Transverse colon (tissue), 4 donors: ENCODE measurements at regions not wholly inside any gene's neighbourhood (a gene's known extent, or its start where the extent isn't known, plus 50 kb on each side); places are given as distances from the start of the nearest gene placed in this dataset.

ENCODE experiments used
- CTCF ChIP-seq, 5 experiments: fragments of 200-600 bp in 3 of 5; fragments of 450-650 bp in 2 of 5; sonication (generic) in 3 of 5; IDR thresholded peaks; 1 replicate in 2 of 5; 2 replicates in 3 of 5; pipeline ENCODE4 v1.5.1; 2016 to 2017; ENCODE audit warnings: antibody characterized with exemption in 5 of 5, inconsistent platforms in 3 of 5, mild to moderate bottlenecking in 2 of 5, moderate library complexity in 1 of 5
- EP300 ChIP-seq: sonication (generic); formaldehyde crosslinking; IDR thresholded peaks from one replicate; pipeline ENCODE4 v1.6.1; 2017; ENCODE audit warnings: antibody characterized with exemption, low read depth
- POLR2A ChIP-seq: fragments of 450-650 bp; IDR thresholded peaks from one replicate; pipeline ENCODE4 v1.6.1; 2016; ENCODE audit warnings: antibody characterized with exemption, mild to moderate bottlenecking, moderate library complexity
- POLR2AphosphoS5 ChIP-seq, 3 donors: sonication (generic); formaldehyde crosslinking; IDR thresholded peaks; one replicate each; pipeline ENCODE4 v1.6.1; 2016; ENCODE audit warnings: antibody characterized with exemption in 3 of 3

- TF ChIP-seq CTCF (IDR thresholded peaks at IDR 0.05) (no peak), POLR2A (no peak), EP300 (no peak), POLR2AphosphoS5 (IDR thresholded peaks at IDR 0.05) (no peak)
Measured at GRCh38 chr15:95499397-95499796, 831.1 kb upstream of the NR2F2 start.
